Chondrocyte (in vitro differentiated cells): ENCODE measurements at regions not wholly inside any gene's neighbourhood (a gene's known extent, or its start where the extent isn't known, plus 50 kb on each side); places are given as distances from the start of the nearest gene placed in this dataset.
A peak's percentile ranks its signal among the peaks of the same experiment; 100 is the strongest.

Experiments used
- DNase-seq: peaks from one replicate; pipeline ENCODE4 v3.0.0; 2021; ENCODE audit warnings: mixed read lengths, low spot score
- H3K27ac Mint-ChIP-seq: one replicate; pipeline ENCODE4 v1.8.0; 2021; ENCODE audit warnings: mild to moderate bottlenecking, moderate library complexity, mixed read lengths; ENCODE audit not compliant: unreplicated experiment
- H3K27me3 Mint-ChIP-seq: 2 replicates; pipeline ENCODE4 v1.8.0; 2021; ENCODE audit warnings: low read depth, mixed read lengths
- H3K36me3 Mint-ChIP-seq: 2 replicates; pipeline ENCODE4 v1.8.0; 2021; ENCODE audit warnings: low read depth, mixed read lengths
- H3K4me1 Mint-ChIP-seq: 2 replicates; pipeline ENCODE4 v1.8.0; 2021; ENCODE audit warnings: low read depth, mild to moderate bottlenecking, mixed read lengths
- H3K4me3 Mint-ChIP-seq: one replicate; pipeline ENCODE4 v1.8.0; 2021; ENCODE audit warnings: mild to moderate bottlenecking, moderate library complexity, mixed read lengths; ENCODE audit not compliant: unreplicated experiment
- H3K9me3 Mint-ChIP-seq: 2 replicates; pipeline ENCODE4 v1.8.0; 2021; ENCODE audit warnings: low read depth, mixed read lengths
- TF ChIP-seq, protein P1 (sequence below): fragments of 200-600 bp; sonication (generic); IDR thresholded peaks from 2 replicates; pipeline ENCODE4 v1.5.0; 2021; ENCODE audit warnings: antibody characterized with exemption, mild to moderate bottlenecking, moderate library complexity

DNA sequence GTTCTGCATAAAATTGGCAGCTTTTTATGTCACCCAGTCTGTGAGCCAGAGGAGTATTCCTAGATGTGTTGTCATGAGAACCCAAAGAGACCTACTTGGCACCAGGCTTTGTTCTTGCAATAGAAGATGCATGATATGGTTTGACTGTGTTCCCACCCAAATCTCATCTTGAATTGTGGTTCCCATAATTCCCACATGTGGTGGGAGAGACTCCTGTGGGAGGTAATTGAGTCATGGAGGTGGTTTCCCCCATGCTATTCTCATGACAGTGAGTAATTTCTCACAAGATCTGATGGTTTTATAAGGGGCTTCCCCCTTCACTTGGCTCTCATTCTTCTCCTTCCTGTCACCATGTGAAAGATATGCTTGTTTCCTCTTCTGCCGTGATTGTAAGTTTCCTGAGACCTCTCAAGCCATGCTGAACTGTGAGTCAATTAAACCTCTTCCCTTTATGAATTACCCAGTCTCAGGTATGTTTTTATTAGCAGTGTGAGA is 572.0 kb upstream of the ATP2B1 start:
- TF ChIP-seq, protein P1, sequence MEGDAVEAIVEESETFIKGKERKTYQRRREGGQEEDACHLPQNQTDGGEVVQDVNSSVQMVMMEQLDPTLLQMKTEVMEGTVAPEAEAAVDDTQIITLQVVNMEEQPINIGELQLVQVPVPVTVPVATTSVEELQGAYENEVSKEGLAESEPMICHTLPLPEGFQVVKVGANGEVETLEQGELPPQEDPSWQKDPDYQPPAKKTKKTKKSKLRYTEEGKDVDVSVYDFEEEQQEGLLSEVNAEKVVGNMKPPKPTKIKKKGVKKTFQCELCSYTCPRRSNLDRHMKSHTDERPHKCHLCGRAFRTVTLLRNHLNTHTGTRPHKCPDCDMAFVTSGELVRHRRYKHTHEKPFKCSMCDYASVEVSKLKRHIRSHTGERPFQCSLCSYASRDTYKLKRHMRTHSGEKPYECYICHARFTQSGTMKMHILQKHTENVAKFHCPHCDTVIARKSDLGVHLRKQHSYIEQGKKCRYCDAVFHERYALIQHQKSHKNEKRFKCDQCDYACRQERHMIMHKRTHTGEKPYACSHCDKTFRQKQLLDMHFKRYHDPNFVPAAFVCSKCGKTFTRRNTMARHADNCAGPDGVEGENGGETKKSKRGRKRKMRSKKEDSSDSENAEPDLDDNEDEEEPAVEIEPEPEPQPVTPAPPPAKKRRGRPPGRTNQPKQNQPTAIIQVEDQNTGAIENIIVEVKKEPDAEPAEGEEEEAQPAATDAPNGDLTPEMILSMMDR, result no peak
- peaks cover 25% of the 10 kb centered on the region for H3K9me3 Mint-ChIP-seq
- no peaks in the 10 kb centered on the region for H3K4me1 Mint-ChIP-seq
- peaks cover 4% of the 10 kb centered on the region for H3K36me3 Mint-ChIP-seq
- no peak for DNase-seq
- no peaks in the 10 kb centered on the region for H3K27me3 Mint-ChIP-seq
- no peak overlapping the region for H3K4me3 Mint-ChIP-seq
- peak overlapping the region; percentile 28 for H3K27ac Mint-ChIP-seq

DNA sequence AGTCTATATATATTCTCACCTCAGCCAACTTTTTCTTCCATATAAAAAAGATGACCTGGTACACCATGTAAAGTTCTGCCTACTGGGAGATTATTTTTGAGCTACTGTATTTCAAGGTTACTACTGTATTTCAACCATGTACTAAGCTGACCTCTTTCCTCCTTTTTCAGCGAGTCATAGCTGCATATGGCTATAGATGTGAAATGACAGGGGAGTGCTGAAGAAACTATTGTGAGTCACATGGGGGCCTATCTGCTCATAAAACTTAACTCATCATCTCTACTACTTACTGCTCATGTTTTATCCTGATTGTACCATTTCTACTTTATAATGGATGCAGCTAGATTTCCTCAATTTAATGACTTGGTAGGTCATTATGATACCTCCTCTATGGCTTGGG is 571.4 kb upstream of the ATP2B1 start:
- TF ChIP-seq, protein P1, result no peak
- Mint-ChIP-seq H3K27me3 (no peaks in the 10 kb centered on the region), H3K27ac (no peak overlapping the region), H3K4me3 (no peak overlapping the region), H3K9me3 (peaks cover 25% of the 10 kb centered on the region), H3K4me1 (no peaks in the 10 kb centered on the region), H3K36me3 (peaks cover 4% of the 10 kb centered on the region)
- DNase-seq, result no peak

DNA sequence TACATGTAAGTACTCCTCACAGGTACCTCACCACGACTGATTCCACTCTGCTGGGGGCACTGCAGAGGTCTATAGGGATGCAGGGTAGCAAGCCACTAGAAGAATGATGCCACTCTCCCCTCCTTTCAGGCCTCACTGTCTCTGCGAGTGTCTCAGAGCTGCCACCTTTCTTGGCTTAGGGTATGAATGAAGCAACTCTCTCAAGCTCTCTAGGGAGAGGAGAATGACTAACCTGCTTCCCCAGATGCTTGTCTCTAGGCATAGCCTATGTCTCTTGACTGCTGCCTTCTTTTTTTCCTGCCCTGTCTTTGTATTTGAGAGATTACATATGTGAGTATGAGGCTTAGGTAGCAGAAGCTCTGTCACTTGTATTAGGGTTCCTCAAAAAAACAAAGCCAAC is 566.5 kb upstream of the ATP2B1 start:
- no peaks in the 10 kb centered on the region for H3K27me3 Mint-ChIP-seq
- peaks cover 4% of the 10 kb centered on the region for H3K9me3 Mint-ChIP-seq
- no peak for DNase-seq
- no peaks in the 10 kb centered on the region for H3K4me1 Mint-ChIP-seq
- no peak overlapping the region for H3K27ac Mint-ChIP-seq
- TF ChIP-seq, protein P1, result no peak
- no peaks in the 10 kb centered on the region for H3K36me3 Mint-ChIP-seq
- H3K4me3 Mint-ChIP-seq, result no peak overlapping the region

DNA sequence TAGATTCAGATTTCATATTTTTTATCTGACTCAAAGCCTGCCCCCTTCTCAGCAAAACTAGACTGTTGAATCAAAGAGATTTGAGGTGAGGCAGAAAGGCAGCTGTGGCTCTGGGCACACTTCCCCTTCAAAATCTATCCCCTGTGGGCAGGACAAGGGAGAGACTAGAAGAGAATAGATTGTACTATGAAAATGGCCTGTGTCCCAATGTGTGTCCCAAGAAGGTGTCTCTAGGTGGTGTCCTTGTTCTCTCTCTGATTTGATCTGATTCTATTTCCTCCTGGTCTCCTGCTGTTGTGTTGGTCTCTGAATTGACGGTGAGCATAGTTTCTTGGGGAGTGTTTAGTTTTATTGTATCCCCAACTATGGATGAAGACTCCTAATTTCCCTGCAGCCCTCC is 565.8 kb upstream of the ATP2B1 start:
- Mint-ChIP-seq H3K9me3 (no peaks in the 10 kb centered on the region), H3K4me1 (no peaks in the 10 kb centered on the region), H3K36me3 (no peaks in the 10 kb centered on the region), H3K4me3 (no peak overlapping the region), H3K27me3 (no peaks in the 10 kb centered on the region), H3K27ac (no peak overlapping the region)
- DNase-seq, result no peak
- TF ChIP-seq, protein P1, result peak; percentile 26

DNA sequence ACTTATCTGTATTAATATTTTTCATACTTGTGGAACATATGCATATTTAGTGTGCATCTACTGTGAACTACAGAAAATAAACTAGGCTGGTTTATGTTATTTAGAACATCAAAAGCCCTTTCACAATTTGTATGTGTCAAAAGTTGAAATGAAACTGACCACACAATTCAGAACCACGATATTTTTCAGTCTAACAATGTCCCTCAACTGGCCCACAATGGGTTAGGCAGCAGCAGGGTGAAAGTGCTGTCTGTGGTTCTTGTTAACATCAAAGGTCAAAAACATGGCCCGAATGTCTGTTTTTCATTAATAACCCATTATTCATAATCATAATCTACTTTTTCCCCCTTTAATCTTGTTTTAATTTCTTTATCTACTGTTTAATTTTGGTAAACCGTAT is 559.9 kb upstream of the ATP2B1 start:
- H3K4me3 Mint-ChIP-seq, result no peak overlapping the region
- H3K9me3 Mint-ChIP-seq, result no peaks in the 10 kb centered on the region
- no peak for DNase-seq
- no peaks in the 10 kb centered on the region for H3K4me1 Mint-ChIP-seq
- H3K36me3 Mint-ChIP-seq, result no peaks in the 10 kb centered on the region
- H3K27ac Mint-ChIP-seq, result no peak overlapping the region
- TF ChIP-seq, protein P1, result no peak
- H3K27me3 Mint-ChIP-seq, result no peaks in the 10 kb centered on the region
